ENCODE measurements at regions not wholly inside any gene's neighbourhood (a gene's known extent, or its start where the extent isn't known, plus 50 kb on each side); places are given as distances from the start of the nearest gene placed in this dataset.
"Not testable (repeated sequence)": the region's sequence is repeated elsewhere in the genome, so short reads cannot be mapped to it uniquely, and the experiment has no call there.

DNA sequence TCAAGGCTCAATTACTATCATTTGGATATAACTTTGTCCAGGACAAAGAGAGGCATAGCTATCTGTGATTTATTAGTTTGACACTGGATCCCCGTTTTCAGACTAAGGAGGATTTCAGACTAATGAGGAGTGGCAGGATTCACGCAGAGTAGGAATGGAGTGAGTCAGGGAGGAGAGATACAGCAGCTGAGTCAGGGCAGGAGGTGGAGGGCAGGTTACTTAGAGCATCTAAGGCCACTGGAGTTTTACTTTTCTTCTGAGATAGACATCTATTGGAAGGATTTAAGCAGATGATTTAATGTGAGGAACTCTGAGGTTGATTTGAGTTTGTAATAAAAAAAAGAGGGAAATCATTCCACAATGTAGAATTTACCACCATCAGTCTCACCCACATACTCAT lies 110.6 kb downstream of the RPIA start:
- not testable (repeated sequence) for H2AFZ ChIP-seq (ENCODE audit: low read length); H3K79me2 ChIP-seq (ENCODE audit: insufficient read depth, low read length); H3K4me2 ChIP-seq (ENCODE audit: insufficient read depth, low read length); H3K36me3 ChIP-seq (ENCODE audit: insufficient read depth, low read length); H3K9me3 ChIP-seq (ENCODE audit: low read depth, low read length); H3K4me1 ChIP-seq (ENCODE audit: insufficient read depth, low read length); DNase-seq (ENCODE audit: insufficient read length, low spot score, missing footprints); H3K27me3 ChIP-seq (ENCODE audit: insufficient read depth, low read length); H3K27ac ChIP-seq (ENCODE audit: low read depth, low read length); H3K4me3 ChIP-seq (ENCODE audit: insufficient read depth, low read length); H4K20me1 ChIP-seq (ENCODE audit: insufficient read depth, low read length)

DNA sequence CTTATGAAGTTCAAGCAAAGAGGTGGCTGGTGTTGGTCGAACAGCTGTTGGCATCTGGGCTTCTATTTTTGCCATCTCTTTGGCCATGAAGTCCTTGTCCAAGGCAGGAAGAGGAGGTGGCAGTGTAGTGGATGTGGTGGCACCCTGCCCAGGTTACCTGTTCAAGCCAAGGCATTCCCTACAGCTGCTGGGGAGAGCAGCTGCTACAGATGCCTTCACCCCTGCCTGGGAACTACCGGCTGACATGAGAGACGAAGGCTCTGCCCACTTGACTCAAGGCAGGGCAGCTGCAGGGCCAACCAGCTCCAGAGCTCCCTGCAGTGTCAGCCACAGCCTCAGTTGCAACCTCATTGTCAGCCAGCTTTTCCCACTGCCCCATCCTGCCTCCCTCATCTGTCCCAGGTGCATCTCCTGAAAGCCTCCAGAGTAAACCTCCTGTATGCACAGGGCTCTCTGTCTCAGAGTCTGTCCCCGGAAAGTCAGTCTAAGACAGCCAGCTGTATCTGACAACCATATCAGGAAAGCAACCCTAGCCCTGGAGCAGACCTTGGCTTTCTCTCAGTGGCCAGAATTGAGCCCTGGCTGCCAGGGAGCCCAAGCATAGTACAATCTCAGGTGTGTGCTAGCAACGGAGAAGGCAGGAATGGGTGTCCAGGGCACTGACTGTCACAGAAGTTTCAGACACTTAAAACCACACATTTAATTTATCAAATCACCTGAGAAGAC lies 115.9 kb downstream of the RPIA start:
- no peaks in the 10 kb centered on the region for H3K36me3 ChIP-seq (ENCODE audit: insufficient read depth, low read length)
- DNase-seq (ENCODE audit: insufficient read length, low spot score, missing footprints), result no peak
- no peak overlapping the region for H3K4me2 ChIP-seq (ENCODE audit: insufficient read depth, low read length)
- H2AFZ ChIP-seq (ENCODE audit: low read length), result no peak overlapping the region
- no peaks in the 10 kb centered on the region for H3K27me3 ChIP-seq (ENCODE audit: insufficient read depth, low read length)
- TF ChIP-seq, protein P1, sequence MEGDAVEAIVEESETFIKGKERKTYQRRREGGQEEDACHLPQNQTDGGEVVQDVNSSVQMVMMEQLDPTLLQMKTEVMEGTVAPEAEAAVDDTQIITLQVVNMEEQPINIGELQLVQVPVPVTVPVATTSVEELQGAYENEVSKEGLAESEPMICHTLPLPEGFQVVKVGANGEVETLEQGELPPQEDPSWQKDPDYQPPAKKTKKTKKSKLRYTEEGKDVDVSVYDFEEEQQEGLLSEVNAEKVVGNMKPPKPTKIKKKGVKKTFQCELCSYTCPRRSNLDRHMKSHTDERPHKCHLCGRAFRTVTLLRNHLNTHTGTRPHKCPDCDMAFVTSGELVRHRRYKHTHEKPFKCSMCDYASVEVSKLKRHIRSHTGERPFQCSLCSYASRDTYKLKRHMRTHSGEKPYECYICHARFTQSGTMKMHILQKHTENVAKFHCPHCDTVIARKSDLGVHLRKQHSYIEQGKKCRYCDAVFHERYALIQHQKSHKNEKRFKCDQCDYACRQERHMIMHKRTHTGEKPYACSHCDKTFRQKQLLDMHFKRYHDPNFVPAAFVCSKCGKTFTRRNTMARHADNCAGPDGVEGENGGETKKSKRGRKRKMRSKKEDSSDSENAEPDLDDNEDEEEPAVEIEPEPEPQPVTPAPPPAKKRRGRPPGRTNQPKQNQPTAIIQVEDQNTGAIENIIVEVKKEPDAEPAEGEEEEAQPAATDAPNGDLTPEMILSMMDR (IDR thresholded peaks at IDR 0.05; ENCODE audit: extremely low read depth, low read depth, low read length), result no peak
- no peak overlapping the region for H3K4me3 ChIP-seq (ENCODE audit: insufficient read depth, low read length)
- no peaks in the 10 kb centered on the region for H3K9me3 ChIP-seq (ENCODE audit: low read depth, low read length)
- no peaks in the 10 kb centered on the region for H4K20me1 ChIP-seq (ENCODE audit: insufficient read depth, low read length)
- no peaks in the 10 kb centered on the region for H3K4me1 ChIP-seq (ENCODE audit: insufficient read depth, low read length)
- H3K27ac ChIP-seq (ENCODE audit: low read depth, low read length), result no peak overlapping the region
- no peaks in the 10 kb centered on the region for H3K79me2 ChIP-seq (ENCODE audit: insufficient read depth, low read length)

DNA sequence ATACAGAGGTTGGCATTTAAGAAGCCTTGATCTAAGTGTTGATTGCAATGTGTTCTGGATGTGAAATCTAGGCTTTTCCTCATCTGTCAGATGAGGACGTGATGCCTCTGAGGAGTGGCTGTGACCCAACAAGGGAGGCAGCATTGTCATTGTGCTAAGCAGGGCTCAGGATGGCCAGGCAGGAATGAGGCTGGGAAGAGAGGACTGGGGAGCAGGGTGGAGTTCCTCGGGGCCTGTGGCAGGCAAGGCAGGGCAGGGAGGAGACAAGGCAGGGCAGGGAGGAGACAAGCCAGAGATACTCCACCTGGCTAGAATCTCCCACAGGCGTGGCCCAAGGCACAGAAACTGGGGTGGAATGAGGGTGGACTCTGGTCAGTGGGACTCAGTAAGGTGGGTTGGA lies 116.6 kb downstream of the RPIA start:
- Histone ChIP-seq H3K4me1 (ENCODE audit: insufficient read depth, low read length) (no peaks in the 10 kb centered on the region), H3K79me2 (ENCODE audit: insufficient read depth, low read length) (no peaks in the 10 kb centered on the region), H3K27ac (ENCODE audit: low read depth, low read length) (no peak overlapping the region), H3K4me3 (ENCODE audit: insufficient read depth, low read length) (no peak overlapping the region), H3K27me3 (ENCODE audit: insufficient read depth, low read length) (no peaks in the 10 kb centered on the region), H3K4me2 (ENCODE audit: insufficient read depth, low read length) (no peak overlapping the region), H3K36me3 (ENCODE audit: insufficient read depth, low read length) (no peaks in the 10 kb centered on the region), H3K9me3 (ENCODE audit: low read depth, low read length) (no peaks in the 10 kb centered on the region), H2AFZ (ENCODE audit: low read length) (no peak overlapping the region), H4K20me1 (ENCODE audit: insufficient read depth, low read length) (no peaks in the 10 kb centered on the region)
- TF ChIP-seq, protein P1 (IDR thresholded peaks at IDR 0.05; ENCODE audit: extremely low read depth, low read depth, low read length), result no peak
- no peak for DNase-seq (ENCODE audit: insufficient read length, low spot score, missing footprints)

DNA sequence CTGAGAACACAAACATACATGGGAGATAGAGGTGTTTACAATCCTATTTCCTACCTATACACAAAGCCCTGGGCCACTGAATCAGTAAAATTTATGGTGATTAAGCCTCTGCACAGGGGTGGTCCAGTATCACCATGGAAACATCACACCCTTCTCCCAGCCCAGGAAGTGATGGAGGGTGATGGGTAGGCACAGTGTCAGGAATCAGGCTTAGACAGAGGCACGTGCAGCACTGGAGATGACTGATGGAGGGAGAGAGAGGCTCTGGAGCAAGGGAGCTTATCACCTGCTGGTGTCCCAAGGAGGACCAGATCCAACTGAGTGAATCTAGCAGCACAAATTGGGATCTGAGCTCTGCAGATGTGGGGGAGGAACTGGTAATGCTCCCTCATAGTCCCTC lies 117.2 kb downstream of the RPIA start:
- H4K20me1 ChIP-seq (ENCODE audit: insufficient read depth, low read length), result no peaks in the 10 kb centered on the region
- no peaks in the 10 kb centered on the region for H3K36me3 ChIP-seq (ENCODE audit: insufficient read depth, low read length)
- no peak overlapping the region for H3K27ac ChIP-seq (ENCODE audit: low read depth, low read length)
- no peak for DNase-seq (ENCODE audit: insufficient read length, low spot score, missing footprints)
- no peaks in the 10 kb centered on the region for H3K9me3 ChIP-seq (ENCODE audit: low read depth, low read length)
- H2AFZ ChIP-seq (ENCODE audit: low read length), result no peak overlapping the region
- TF ChIP-seq, protein P1 (IDR thresholded peaks at IDR 0.05; ENCODE audit: extremely low read depth, low read depth, low read length), result no peak
- no peaks in the 10 kb centered on the region for H3K4me1 ChIP-seq (ENCODE audit: insufficient read depth, low read length)
- H3K27me3 ChIP-seq (ENCODE audit: insufficient read depth, low read length), result no peaks in the 10 kb centered on the region
- no peak overlapping the region for H3K4me2 ChIP-seq (ENCODE audit: insufficient read depth, low read length)
- no peak overlapping the region for H3K4me3 ChIP-seq (ENCODE audit: insufficient read depth, low read length)
- H3K79me2 ChIP-seq (ENCODE audit: insufficient read depth, low read length), result no peaks in the 10 kb centered on the region
